ENCODE measurements at regions not wholly inside any gene's neighbourhood (a gene's known extent, or its start where the extent isn't known, plus 50 kb on each side); places are given as distances from the start of the nearest gene placed in this dataset.

DNA sequence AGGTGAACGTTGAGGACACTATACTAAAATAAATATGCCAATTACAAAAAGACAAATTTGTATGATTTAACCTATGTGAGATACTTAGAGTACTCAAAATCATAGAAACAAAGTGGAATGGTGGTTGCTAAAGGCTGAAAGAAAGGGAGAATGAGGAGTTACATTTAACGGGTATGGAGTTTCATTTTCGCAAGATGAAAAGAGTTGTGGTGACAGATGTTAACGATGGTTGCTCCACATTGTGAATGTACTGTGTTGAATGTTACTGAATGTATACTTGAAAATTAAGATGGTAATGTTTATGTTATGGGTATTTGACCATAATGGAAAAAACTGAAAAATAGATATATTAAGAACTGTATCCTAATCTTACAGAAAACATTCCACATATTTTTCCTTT is 51.3 kb upstream of the MOCS2 start:
- peaks cover 0 to 3% (median 0%) of the 10 kb centered on the region in 3 donors for H3K9me3 Mint-ChIP-seq
- CTCF ChIA-PET: interaction anchor here in 1 of 2 donors (0.7 kb wide), 1 partner anchor 128 kb away, joined by 6 read pairs; no protein-coding TSS in a partner anchor
- H3K4me1 Mint-ChIP-seq: no peaks in the 10 kb centered on the region
- Histone ChIP-seq H3K36me3 (ENCODE audit: control insufficient read depth in 2 of 2, extremely low read depth in 1 of 2, insufficient read depth in 1 of 2, low read length in 1 of 2) (no peaks in the 10 kb centered on the region), H3K9me3 (no peaks in the 10 kb centered on the region), H3K4me3 (ENCODE audit: control insufficient read depth in 1 of 2, extremely low read depth in 1 of 2, low read length in 1 of 2) (no peak overlapping the region), H3K27me3 (replicated peaks in 1 of 2; ENCODE audit: control insufficient read depth in 2 of 2, extremely low read depth in 1 of 2, insufficient read depth in 2 of 2, low read length in 1 of 2) (no peaks in the 10 kb centered on the region), H3K27ac (ENCODE audit: low read length) (no peak overlapping the region), H3K4me1 (ENCODE audit: control insufficient read depth in 1 of 2, extremely low read depth in 1 of 2, insufficient read depth in 2 of 2, low read length in 2 of 2) (no peaks in the 10 kb centered on the region)
- WGBS (ENCODE audit: insufficient coverage): 49% methylated on average over 3 of the region's 4 CpGs
- DNase-seq: no peak
- no peak overlapping the region for H3K27ac Mint-ChIP-seq
- no peak overlapping the region for H3K4me3 Mint-ChIP-seq
- H3K36me3 Mint-ChIP-seq: no peaks in the 10 kb centered on the region
- no peak for ATAC-seq (replicated peaks in 1 of 4)
- H3K27me3 Mint-ChIP-seq: peaks cover 8 to 17% of the 10 kb centered on the region in 2 donors
- POLR2A ChIA-PET: no interaction called here

DNA sequence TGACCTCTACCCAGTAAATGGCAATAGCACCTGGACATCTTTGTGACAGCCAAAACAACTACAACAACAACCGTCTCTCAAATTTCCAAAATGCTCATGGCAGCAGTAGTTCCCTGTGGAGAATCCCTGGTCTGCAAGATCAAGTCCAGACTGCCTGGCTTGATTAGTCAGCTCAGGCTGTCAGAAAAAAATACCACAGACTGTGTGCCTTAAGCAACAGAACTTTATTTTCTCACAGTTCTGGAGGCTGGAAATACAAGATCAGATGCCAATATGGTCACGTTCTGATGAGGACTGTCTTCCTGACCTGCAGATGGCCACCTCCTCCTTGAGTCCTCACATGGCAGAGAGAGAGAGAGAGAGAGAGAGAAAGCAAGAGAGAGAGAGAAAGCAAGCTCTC is 52.3 kb upstream of the MOCS2 start:
- WGBS (ENCODE audit: insufficient coverage): no CpG with 5 or more reads among the region's 2 CpGs
- H3K4me3 Mint-ChIP-seq: no peak overlapping the region

DNA sequence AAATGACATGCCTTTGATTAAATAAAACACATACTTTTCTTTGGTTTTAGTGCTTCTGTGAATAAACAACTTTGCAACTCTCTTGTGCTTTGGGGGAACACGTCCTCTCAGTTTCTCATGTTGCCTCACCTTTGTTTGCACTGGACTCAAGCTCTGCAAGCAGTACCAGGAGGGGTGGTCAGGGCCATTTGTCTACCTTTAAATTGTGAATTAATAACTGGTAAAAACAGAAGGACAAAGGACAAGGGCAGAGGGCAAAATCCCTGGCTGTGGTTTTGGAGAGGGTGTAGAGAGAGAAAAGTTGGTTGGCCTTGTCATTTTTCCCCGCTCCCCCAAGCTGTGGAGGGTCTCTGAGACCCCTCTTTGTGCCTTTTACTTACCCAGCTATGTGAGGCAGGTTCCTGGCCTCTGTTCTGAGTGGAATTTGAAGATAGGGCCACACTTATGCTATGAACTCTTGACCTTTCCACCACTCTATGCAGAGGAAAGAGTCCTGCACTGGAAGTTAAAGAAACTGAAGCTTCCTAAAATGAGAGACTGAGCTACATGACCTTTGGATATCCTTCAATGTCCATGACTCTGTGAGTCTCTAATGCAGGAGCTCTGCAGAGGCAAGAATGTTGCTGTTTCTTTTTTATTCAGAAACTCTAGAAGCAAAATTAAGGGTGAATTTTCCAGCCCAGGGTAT is 55.1 kb upstream of the MOCS2 start:
- ATAC-seq (replicated peaks in 1 of 4) (no peak), DNase-seq (no peak)
- no peak overlapping the region for H3K27ac ChIP-seq (ENCODE audit: low read length)
- no peak overlapping the region for H3K4me3 ChIP-seq (ENCODE audit: control insufficient read depth in 1 of 2, extremely low read depth in 1 of 2, low read length in 1 of 2)
- H3K27me3 ChIP-seq (replicated peaks in 1 of 2; ENCODE audit: control insufficient read depth in 2 of 2, extremely low read depth in 1 of 2, insufficient read depth in 2 of 2, low read length in 1 of 2): no peaks in the 10 kb centered on the region
- POLR2A ChIA-PET: no interaction called here
- CTCF ChIA-PET: no interaction called here
- no peaks in the 10 kb centered on the region for H3K36me3 ChIP-seq (ENCODE audit: control insufficient read depth in 2 of 2, extremely low read depth in 1 of 2, insufficient read depth in 1 of 2, low read length in 1 of 2)
- Mint-ChIP-seq H3K9me3 (no peaks in the 10 kb centered on the region), H3K4me1 (no peaks in the 10 kb centered on the region), H3K27ac (no peak overlapping the region), H3K36me3 (no peaks in the 10 kb centered on the region), H3K27me3 (peaks cover 6 to 18% of the 10 kb centered on the region in 2 donors), H3K4me3 (no peak overlapping the region)
- WGBS (ENCODE audit: insufficient coverage): 67% methylated on average over 1 of the region's 2 CpGs
- H3K9me3 ChIP-seq: no peaks in the 10 kb centered on the region
- no peaks in the 10 kb centered on the region for H3K4me1 ChIP-seq (ENCODE audit: control insufficient read depth in 1 of 2, extremely low read depth in 1 of 2, insufficient read depth in 2 of 2, low read length in 2 of 2)

More for the DNA sequence above, 52.3 kb upstream of the MOCS2 start:
- Histone ChIP-seq H3K36me3 (ENCODE audit: control insufficient read depth in 2 of 2, extremely low read depth in 1 of 2, insufficient read depth in 1 of 2, low read length in 1 of 2) (no peaks in the 10 kb centered on the region), H3K27ac (ENCODE audit: low read length) (no peak overlapping the region), H3K4me1 (ENCODE audit: control insufficient read depth in 1 of 2, extremely low read depth in 1 of 2, insufficient read depth in 2 of 2, low read length in 2 of 2) (no peaks in the 10 kb centered on the region), H3K4me3 (ENCODE audit: control insufficient read depth in 1 of 2, extremely low read depth in 1 of 2, low read length in 1 of 2) (no peak overlapping the region), H3K9me3 (no peaks in the 10 kb centered on the region), H3K27me3 (replicated peaks in 1 of 2; ENCODE audit: control insufficient read depth in 2 of 2, extremely low read depth in 1 of 2, insufficient read depth in 2 of 2, low read length in 1 of 2) (no peaks in the 10 kb centered on the region)
- DNase-seq: no peak
- no peak for ATAC-seq (replicated peaks in 1 of 4)
- CTCF ChIA-PET: no interaction called here
- Mint-ChIP-seq H3K9me3 (peaks cover 0 to 2% (median 0%) of the 10 kb centered on the region in 3 donors), H3K36me3 (no peaks in the 10 kb centered on the region), H3K27me3 (peaks cover 5 to 11% of the 10 kb centered on the region in 2 donors), H3K27ac (no peak overlapping the region), H3K4me1 (no peaks in the 10 kb centered on the region)
- POLR2A ChIA-PET: no interaction called here

DNA sequence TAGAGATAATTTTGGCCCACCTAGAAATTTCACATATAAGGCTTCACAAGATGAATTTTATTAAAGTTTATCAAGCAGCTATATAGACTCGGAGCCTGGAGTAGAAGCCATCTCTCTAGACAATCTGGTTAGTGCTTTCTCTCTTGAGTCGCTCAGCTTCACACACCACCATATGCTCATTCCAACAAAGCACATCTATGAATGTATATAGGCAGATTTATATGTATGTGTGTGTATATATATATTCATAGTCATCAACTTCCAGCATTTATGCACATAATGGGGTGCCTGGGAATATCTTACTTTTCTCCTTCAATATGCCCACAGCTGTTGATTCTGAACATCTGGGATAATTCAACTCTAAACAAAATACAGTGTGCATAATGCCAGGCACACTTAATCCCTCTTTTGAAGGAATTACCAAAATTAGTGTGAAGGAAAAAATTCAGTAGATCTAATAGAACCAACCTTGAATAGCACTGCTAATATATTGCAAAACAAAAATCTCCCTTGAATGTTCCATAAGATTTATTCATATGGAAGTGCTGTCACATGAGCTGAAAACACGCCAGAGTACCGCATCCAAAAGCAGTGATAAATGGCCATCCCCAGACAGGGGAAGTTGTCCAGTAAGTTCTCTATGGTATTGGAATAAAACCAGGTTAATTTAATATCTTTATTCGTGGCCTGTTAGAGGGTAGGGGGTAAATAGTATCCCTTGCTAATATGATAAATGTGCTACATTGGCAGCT is 56.0 kb upstream of the MOCS2 start:
- Histone ChIP-seq H3K27me3 (replicated peaks in 1 of 2; ENCODE audit: control insufficient read depth in 2 of 2, extremely low read depth in 1 of 2, insufficient read depth in 2 of 2, low read length in 1 of 2) (no peaks in the 10 kb centered on the region), H3K4me1 (ENCODE audit: control insufficient read depth in 1 of 2, extremely low read depth in 1 of 2, insufficient read depth in 2 of 2, low read length in 2 of 2) (no peaks in the 10 kb centered on the region), H3K36me3 (ENCODE audit: control insufficient read depth in 2 of 2, extremely low read depth in 1 of 2, insufficient read depth in 1 of 2, low read length in 1 of 2) (no peaks in the 10 kb centered on the region), H3K27ac (ENCODE audit: low read length) (no peak overlapping the region), H3K9me3 (no peaks in the 10 kb centered on the region), H3K4me3 (ENCODE audit: control insufficient read depth in 1 of 2, extremely low read depth in 1 of 2, low read length in 1 of 2) (no peak overlapping the region)
- H3K36me3 Mint-ChIP-seq: no peaks in the 10 kb centered on the region
- whole genome bisulfite sequencing (ENCODE audit: insufficient coverage): 20% methylated on average over 1 of the region's 5 CpGs
- ATAC-seq (replicated peaks in 1 of 4): no peak
- H3K4me1 Mint-ChIP-seq: no peaks in the 10 kb centered on the region
- no peaks in the 10 kb centered on the region for H3K9me3 Mint-ChIP-seq
- H3K4me3 Mint-ChIP-seq: no peak overlapping the region
- peaks cover 6 to 14% of the 10 kb centered on the region in 2 donors for H3K27me3 Mint-ChIP-seq
- H3K27ac Mint-ChIP-seq: no peak overlapping the region
- CTCF ChIA-PET: no interaction called here
- no peak for DNase-seq
- POLR2A ChIA-PET: no interaction called here

DNA sequence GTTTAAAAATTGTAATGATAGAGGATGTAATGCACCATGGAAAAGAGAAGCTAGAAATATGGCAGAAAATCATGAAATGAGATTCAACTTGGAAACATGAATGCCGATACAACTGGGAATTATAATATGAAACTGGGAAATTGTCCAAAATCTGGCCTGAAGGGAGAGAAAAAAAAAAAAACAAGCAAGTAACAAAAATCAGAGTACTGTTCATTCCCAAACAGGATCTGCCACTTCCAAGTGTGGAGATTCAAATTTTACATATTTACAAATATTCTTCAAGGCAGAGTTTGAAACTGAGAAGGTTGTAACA is 56.6 kb upstream of the MOCS2 start:
- DNase-seq (no peak), ATAC-seq (replicated peaks in 1 of 4) (no peak)
- Mint-ChIP-seq H3K27ac (no peak overlapping the region), H3K36me3 (no peaks in the 10 kb centered on the region), H3K4me3 (no peak overlapping the region), H3K27me3 (peaks cover 6 to 14% of the 10 kb centered on the region in 2 donors), H3K9me3 (no peaks in the 10 kb centered on the region), H3K4me1 (no peaks in the 10 kb centered on the region)
- no peaks in the 10 kb centered on the region for H3K9me3 ChIP-seq
- H3K4me1 ChIP-seq (ENCODE audit: control insufficient read depth in 1 of 2, extremely low read depth in 1 of 2, insufficient read depth in 2 of 2, low read length in 2 of 2): no peaks in the 10 kb centered on the region
- POLR2A ChIA-PET: no interaction called here
- H3K4me3 ChIP-seq (ENCODE audit: control insufficient read depth in 1 of 2, extremely low read depth in 1 of 2, low read length in 1 of 2): no peak overlapping the region
- CTCF ChIA-PET: interaction anchor here in 1 of 2 donors (0.7 kb wide), 1 partner anchor 718 kb away, joined by 5 read pairs; no protein-coding TSS in a partner anchor
- no peaks in the 10 kb centered on the region for H3K27me3 ChIP-seq (replicated peaks in 1 of 2; ENCODE audit: control insufficient read depth in 2 of 2, extremely low read depth in 1 of 2, insufficient read depth in 2 of 2, low read length in 1 of 2)
- H3K36me3 ChIP-seq (ENCODE audit: control insufficient read depth in 2 of 2, extremely low read depth in 1 of 2, insufficient read depth in 1 of 2, low read length in 1 of 2): no peaks in the 10 kb centered on the region
- no CpG with 5 or more reads among the region's 1 CpG for WGBS (ENCODE audit: insufficient coverage)
- H3K27ac ChIP-seq (ENCODE audit: low read length): no peak overlapping the region

DNA sequence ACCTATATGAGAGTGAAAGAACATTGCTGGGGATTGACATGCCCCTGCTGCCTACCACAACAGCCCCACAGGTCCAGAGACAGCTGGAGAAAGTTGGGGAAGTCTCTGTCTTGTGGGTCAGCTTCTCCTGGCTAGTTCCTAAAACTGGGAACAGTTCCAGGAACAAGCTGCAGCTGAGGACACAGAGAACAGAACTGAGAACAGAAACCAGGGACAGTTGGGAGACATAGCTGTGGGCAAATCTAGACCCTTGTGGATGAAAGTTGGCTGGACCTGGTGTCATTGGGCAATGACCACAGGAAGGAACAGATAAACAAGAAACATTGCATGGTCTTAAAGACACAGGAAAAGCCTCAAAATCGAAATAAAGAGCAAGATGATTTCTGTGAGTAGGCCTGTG is 58.3 kb upstream of the MOCS2 start:
- H3K9me3 Mint-ChIP-seq: no peaks in the 10 kb centered on the region
- no peak overlapping the region for H3K4me3 Mint-ChIP-seq
- H3K36me3 ChIP-seq (ENCODE audit: control insufficient read depth in 2 of 2, extremely low read depth in 1 of 2, insufficient read depth in 1 of 2, low read length in 1 of 2): no peaks in the 10 kb centered on the region
- ChIA-PET CTCF (no interaction called here), POLR2A (no interaction called here)
- H3K36me3 Mint-ChIP-seq: no peaks in the 10 kb centered on the region
- H3K27ac Mint-ChIP-seq: no peak overlapping the region
- H3K9me3 ChIP-seq: no peaks in the 10 kb centered on the region
- 14% methylated on average over 1 of the region's 1 CpG for WGBS (ENCODE audit: insufficient coverage)
- no peak overlapping the region for H3K4me3 ChIP-seq (ENCODE audit: control insufficient read depth in 1 of 2, extremely low read depth in 1 of 2, low read length in 1 of 2)
- DNase-seq: no peak
- H3K27me3 ChIP-seq (replicated peaks in 1 of 2; ENCODE audit: control insufficient read depth in 2 of 2, extremely low read depth in 1 of 2, insufficient read depth in 2 of 2, low read length in 1 of 2): peaks cover 0 to 3% of the 10 kb centered on the region in 2 experiments
- H3K27me3 Mint-ChIP-seq: peaks cover 6 to 14% of the 10 kb centered on the region in 2 donors
- H3K4me1 Mint-ChIP-seq: no peaks in the 10 kb centered on the region
- no peaks in the 10 kb centered on the region for H3K4me1 ChIP-seq (ENCODE audit: control insufficient read depth in 1 of 2, extremely low read depth in 1 of 2, insufficient read depth in 2 of 2, low read length in 2 of 2)
- no peak for ATAC-seq (replicated peaks in 1 of 4)
- H3K27ac ChIP-seq (ENCODE audit: low read length): no peak overlapping the region

All from T-cell (primary cell).